Ishikawa (cell line): ENCODE measurements at regions not wholly inside any gene's neighbourhood (a gene's known extent, or its start where the extent isn't known, plus 50 kb on each side); places are given as distances from the start of the nearest gene placed in this dataset.

Experiments used
- EGR1 ChIP-seq: IDR thresholded peaks from 2 replicates; pipeline ENCODE4 v1.6.1; 2012
- EP300 ChIP-seq: IDR thresholded peaks from 2 replicates; pipeline ENCODE4 v1.6.1; 2012; ENCODE audit warnings: borderline replicate concordance
- FOXM1 ChIP-seq: IDR thresholded peaks from 2 replicates; pipeline ENCODE4 v1.6.1; 2012; ENCODE audit warnings: low read depth, borderline replicate concordance
- RAD21 ChIP-seq: IDR thresholded peaks from 2 replicates; pipeline ENCODE4 v1.6.1; 2012; ENCODE audit warnings: low read depth
- TAF1 ChIP-seq: IDR thresholded peaks from 2 replicates; pipeline ENCODE4 v1.6.1; 2012; ENCODE audit warnings: low read depth, mild to moderate bottlenecking
- TEAD4 ChIP-seq: IDR thresholded peaks from 2 replicates; pipeline ENCODE4 v1.6.1; 2012
- YY1 ChIP-seq: IDR thresholded peaks from 2 replicates; pipeline ENCODE4 v1.6.1; 2012; ENCODE audit warnings: low read depth
- ZBTB7A ChIP-seq: IDR thresholded peaks from 2 replicates; pipeline ENCODE4 v1.6.1; 2012; ENCODE audit warnings: low read depth
- TF ChIP-seq, protein P1 (sequence below): IDR thresholded peaks from 2 replicates; pipeline ENCODE4 v1.6.1; 2012; ENCODE audit warnings: low read depth, mild to moderate bottlenecking

DNA sequence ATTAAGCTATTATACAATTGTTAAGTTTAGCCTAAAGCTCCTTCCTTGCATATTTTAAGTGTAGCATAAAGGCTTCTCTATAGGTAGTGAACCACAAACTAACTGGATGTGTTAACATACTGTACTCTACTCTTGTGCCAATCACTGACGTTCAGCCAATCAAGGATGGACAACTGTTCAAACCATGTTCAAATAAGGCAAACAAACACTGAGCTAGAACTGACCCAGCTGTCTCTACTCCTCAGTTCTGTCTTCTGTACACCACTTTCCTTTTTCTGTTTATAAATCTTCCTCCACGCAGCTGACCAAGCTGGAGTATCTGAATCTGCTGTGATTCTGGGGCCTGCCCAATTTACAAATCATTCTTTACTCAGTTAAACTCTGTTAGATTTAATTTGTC lies 188.7 kb upstream of the MBL2 start:
- TF ChIP-seq TEAD4 (no peak), ZBTB7A (no peak), RAD21 (no peak), YY1 (no peak), TAF1 (no peak), EGR1 (no peak), EP300 (no peak), FOXM1 (no peak)
- TF ChIP-seq, protein P1, sequence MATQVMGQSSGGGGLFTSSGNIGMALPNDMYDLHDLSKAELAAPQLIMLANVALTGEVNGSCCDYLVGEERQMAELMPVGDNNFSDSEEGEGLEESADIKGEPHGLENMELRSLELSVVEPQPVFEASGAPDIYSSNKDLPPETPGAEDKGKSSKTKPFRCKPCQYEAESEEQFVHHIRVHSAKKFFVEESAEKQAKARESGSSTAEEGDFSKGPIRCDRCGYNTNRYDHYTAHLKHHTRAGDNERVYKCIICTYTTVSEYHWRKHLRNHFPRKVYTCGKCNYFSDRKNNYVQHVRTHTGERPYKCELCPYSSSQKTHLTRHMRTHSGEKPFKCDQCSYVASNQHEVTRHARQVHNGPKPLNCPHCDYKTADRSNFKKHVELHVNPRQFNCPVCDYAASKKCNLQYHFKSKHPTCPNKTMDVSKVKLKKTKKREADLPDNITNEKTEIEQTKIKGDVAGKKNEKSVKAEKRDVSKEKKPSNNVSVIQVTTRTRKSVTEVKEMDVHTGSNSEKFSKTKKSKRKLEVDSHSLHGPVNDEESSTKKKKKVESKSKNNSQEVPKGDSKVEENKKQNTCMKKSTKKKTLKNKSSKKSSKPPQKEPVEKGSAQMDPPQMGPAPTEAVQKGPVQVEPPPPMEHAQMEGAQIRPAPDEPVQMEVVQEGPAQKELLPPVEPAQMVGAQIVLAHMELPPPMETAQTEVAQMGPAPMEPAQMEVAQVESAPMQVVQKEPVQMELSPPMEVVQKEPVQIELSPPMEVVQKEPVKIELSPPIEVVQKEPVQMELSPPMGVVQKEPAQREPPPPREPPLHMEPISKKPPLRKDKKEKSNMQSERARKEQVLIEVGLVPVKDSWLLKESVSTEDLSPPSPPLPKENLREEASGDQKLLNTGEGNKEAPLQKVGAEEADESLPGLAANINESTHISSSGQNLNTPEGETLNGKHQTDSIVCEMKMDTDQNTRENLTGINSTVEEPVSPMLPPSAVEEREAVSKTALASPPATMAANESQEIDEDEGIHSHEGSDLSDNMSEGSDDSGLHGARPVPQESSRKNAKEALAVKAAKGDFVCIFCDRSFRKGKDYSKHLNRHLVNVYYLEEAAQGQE, result no peak
